Upper lobe of left lung (tissue), 4 donors: ENCODE measurements at regions not wholly inside any gene's neighbourhood (a gene's known extent, or its start where the extent isn't known, plus 50 kb on each side); places are given as distances from the start of the nearest gene placed in this dataset.

ENCODE experiments used
- CTCF ChIP-seq, 6 experiments: fragments of 450-650 bp in 4 of 6; fragments of 200-600 bp in 2 of 6; sonication (generic) in 2 of 6; IDR thresholded peaks; one replicate each; pipeline ENCODE4 v1.5.1; 2016 to 2019; ENCODE audit warnings: antibody characterized with exemption in 6 of 6
- EP300 ChIP-seq, 4 donors: sonication (generic); formaldehyde crosslinking; IDR thresholded peaks; one replicate each; pipeline ENCODE4 v1.5.1; 2017; ENCODE audit warnings: antibody characterized with exemption in 4 of 4, control low read depth in 2 of 4
- POLR2A ChIP-seq, 4 donors: fragments of 450-650 bp; IDR thresholded peaks; one replicate each; pipeline ENCODE4 v1.5.1; 2016 to 2017; ENCODE audit warnings: antibody characterized with exemption in 4 of 4, mild to moderate bottlenecking in 2 of 4
- POLR2AphosphoS5 ChIP-seq, 2 donors: sonication (generic); formaldehyde crosslinking; IDR thresholded peaks; one replicate each; pipeline ENCODE4 v1.5.1; 2017; ENCODE audit warnings: antibody characterized with exemption in 2 of 2

GRCh38 chr7:25881317-25882037, 270.5 kb upstream of the NFE2L3 start:
- no peak for TF ChIP-seq CTCF (IDR thresholded peaks at IDR 0.05)
- TF ChIP-seq POLR2A (IDR thresholded peaks at IDR 0.05), result no peak
- TF ChIP-seq EP300 (IDR thresholded peaks at IDR 0.05), result no peak
- TF ChIP-seq POLR2AphosphoS5 (IDR thresholded peaks at IDR 0.05), result no peak
